CD14-positive monocyte (primary cell): ENCODE measurements at regions not wholly inside any gene's neighbourhood (a gene's known extent, or its start where the extent isn't known, plus 50 kb on each side); places are given as distances from the start of the nearest gene placed in this dataset.

Experiments used
- DNase-seq, 3 donors: peaks; one replicate each; pipeline ENCODE4 v3.0.0-alpha.2; 2011 to 2022
- H2AFZ ChIP-seq: 2 replicates; pipeline ENCODE4 v1.6.0; 2012; ENCODE audit warnings: mild to moderate bottlenecking, low read depth, low read length, inconsistent platforms; ENCODE audit not compliant: insufficient read depth, poor library complexity, severe bottlenecking
- H3K27ac ChIP-seq, 2 donors: 1 replicate in 1 of 2; 2 replicates in 1 of 2; pipeline ENCODE4 v1.5.1; 2012 to 2013; ENCODE audit warnings: low read length in 2 of 2, control low read depth in 1 of 2, inconsistent platforms in 1 of 2, low read depth in 1 of 2, mild to moderate bottlenecking in 1 of 2
- H3K27me3 ChIP-seq, 2 donors: one replicate each; pipeline versions ENCODE4 v1.6.0 to v1.6.1; 2011 to 2013; ENCODE audit warnings: low read length in 2 of 2; ENCODE audit not compliant: control insufficient read depth in 2 of 2, insufficient read depth in 2 of 2
- H3K36me3 ChIP-seq, 2 donors: replicated peaks in 1 of 2; 1 replicate in 1 of 2; 2 replicates in 1 of 2; pipeline versions ENCODE4 v1.5.1 to v1.6.1; 2012 to 2013; ENCODE audit warnings: low read length in 2 of 2, control low read depth in 1 of 2, inconsistent platforms in 1 of 2, mild to moderate bottlenecking in 1 of 2; ENCODE audit not compliant: insufficient read depth in 2 of 2, control insufficient read depth in 1 of 2
- H3K4me1 ChIP-seq, 2 donors: 1 replicate in 1 of 2; 2 replicates in 1 of 2; pipeline versions ENCODE4 v1.5.1 to v1.6.1; 2012 to 2013; ENCODE audit warnings: low read length in 2 of 2, control low read depth in 1 of 2, inconsistent platforms in 1 of 2, mild to moderate bottlenecking in 1 of 2, moderate library complexity in 1 of 2; ENCODE audit not compliant: insufficient read depth in 2 of 2, control insufficient read depth in 1 of 2
- H3K4me2 ChIP-seq: replicated peaks from 2 replicates; pipeline ENCODE3; 2012; ENCODE audit warnings: low read length, moderate library complexity, mild to moderate bottlenecking; ENCODE audit not compliant: poor library complexity, severe bottlenecking; ENCODE audit errors: extremely low read depth
- H3K4me3 ChIP-seq, 3 experiments: fragments of 200-600 bp in 1 of 3; sonication (generic) in 1 of 3; replicated peaks in 1 of 3; 1 replicate in 2 of 3; 2 replicates in 1 of 3; pipeline ENCODE4 v1.5.1; 2011 to 2013; ENCODE audit warnings: low read length in 3 of 3, mild to moderate bottlenecking in 3 of 3, control low read depth in 2 of 3, low read depth in 2 of 3, inconsistent platforms in 1 of 3, moderate library complexity in 1 of 3
- H3K79me2 ChIP-seq: 2 replicates; pipeline ENCODE4 v1.6.0; 2012; ENCODE audit warnings: mild to moderate bottlenecking, control low read depth, inconsistent platforms, low read length, moderate library complexity; ENCODE audit not compliant: insufficient read depth
- H3K9ac ChIP-seq: 2 replicates; pipeline ENCODE4 v1.6.0; 2017; ENCODE audit warnings: low read length, mild to moderate bottlenecking; ENCODE audit not compliant: insufficient read depth, poor library complexity, severe bottlenecking
- H3K9me3 ChIP-seq, 2 donors: replicated peaks in 1 of 2; 1 replicate in 1 of 2; 2 replicates in 1 of 2; pipeline versions ENCODE4 v1.5.1 to v1.6.1; 2012 to 2013; ENCODE audit warnings: low read length in 2 of 2, control low read depth in 1 of 2; ENCODE audit not compliant: control insufficient read depth in 1 of 2, insufficient read depth in 1 of 2
- H4K20me1 ChIP-seq: 2 replicates; pipeline ENCODE4 v1.6.0; 2012; ENCODE audit warnings: mild to moderate bottlenecking, low read length, control low read depth, moderate library complexity; ENCODE audit not compliant: insufficient read depth
- H3K27ac Mint-ChIP-seq, 7 donors: one replicate each; pipeline ENCODE4 v1.8.0; 2020; ENCODE audit warnings: mild to moderate bottlenecking in 7 of 7, mixed read lengths in 7 of 7, moderate library complexity in 6 of 7, inconsistent platforms in 2 of 7
- H3K27me3 Mint-ChIP-seq, 3 donors: one replicate each; pipeline ENCODE4 v1.8.0; 2021 to 2022; ENCODE audit warnings: low read depth in 3 of 3, mild to moderate bottlenecking in 3 of 3, mixed read lengths in 3 of 3, moderate library complexity in 3 of 3, inconsistent platforms in 1 of 3
- H3K36me3 Mint-ChIP-seq, 2 donors: one replicate each; pipeline ENCODE4 v1.8.0; 2020; ENCODE audit warnings: mixed read lengths in 2 of 2, inconsistent platforms in 1 of 2, mild to moderate bottlenecking in 1 of 2
- H3K4me1 Mint-ChIP-seq: one replicate; pipeline ENCODE4 v1.8.0; 2020; ENCODE audit warnings: mild to moderate bottlenecking, mixed read lengths
- H3K4me3 Mint-ChIP-seq, 2 donors: one replicate each; pipeline ENCODE4 v1.8.0; 2020; ENCODE audit warnings: mild to moderate bottlenecking in 2 of 2, mixed read lengths in 2 of 2, moderate library complexity in 1 of 2
- H3K9me3 Mint-ChIP-seq, 7 donors: one replicate each; pipeline ENCODE4 v1.8.0; 2020 to 2022; ENCODE audit warnings: mixed read lengths in 7 of 7, mild to moderate bottlenecking in 6 of 7, moderate library complexity in 6 of 7, inconsistent platforms in 2 of 7
- WGBS: methylation state at CpG from one replicate; pipeline ENCODE4 v1.1.5; 2013; ENCODE audit warnings: missing lambda C conversion rate; ENCODE audit not compliant: insufficient coverage; 5-methylcytosine and 5-hydroxymethylcytosine counted together
- intact Hi-C, 2 donors: fragments of 100-400 bp; cut with micrococcal nuclease; formaldehyde crosslinking; loops; one replicate each; pipeline versions ENCODE4 v1.15.0 to v1.15.1; 2023
- TF ChIP-seq, protein P1 (sequence below): fragments of 200-600 bp; IDR thresholded peaks from one replicate; pipeline ENCODE4 v1.8.0; 2022; ENCODE audit warnings: antibody characterized with exemption, mild to moderate bottlenecking

- Mint-ChIP-seq H3K4me1 (no peaks in the 10 kb centered on the region), H3K27ac (no peak overlapping the region), H3K9me3 (no peaks in the 10 kb centered on the region), H3K27me3 (no peaks in the 10 kb centered on the region), H3K36me3 (no peaks in the 10 kb centered on the region), H3K4me3 (no peak overlapping the region)
- Histone ChIP-seq H3K27ac (no peak overlapping the region), H3K27me3 (no peaks in the 10 kb centered on the region), H3K4me1 (no peaks in the 10 kb centered on the region), H3K9ac (no peak overlapping the region), H3K79me2 (no peaks in the 10 kb centered on the region), H3K9me3 (no peaks in the 10 kb centered on the region), H3K36me3 (no peaks in the 10 kb centered on the region), H4K20me1 (no peaks in the 10 kb centered on the region), H2AFZ (no peak overlapping the region), H3K4me2 (no peak overlapping the region), H3K4me3 (no peak overlapping the region)
- intact Hi-C loops = no loop called here
- no peak for DNase-seq
- TF ChIP-seq, protein P1, sequence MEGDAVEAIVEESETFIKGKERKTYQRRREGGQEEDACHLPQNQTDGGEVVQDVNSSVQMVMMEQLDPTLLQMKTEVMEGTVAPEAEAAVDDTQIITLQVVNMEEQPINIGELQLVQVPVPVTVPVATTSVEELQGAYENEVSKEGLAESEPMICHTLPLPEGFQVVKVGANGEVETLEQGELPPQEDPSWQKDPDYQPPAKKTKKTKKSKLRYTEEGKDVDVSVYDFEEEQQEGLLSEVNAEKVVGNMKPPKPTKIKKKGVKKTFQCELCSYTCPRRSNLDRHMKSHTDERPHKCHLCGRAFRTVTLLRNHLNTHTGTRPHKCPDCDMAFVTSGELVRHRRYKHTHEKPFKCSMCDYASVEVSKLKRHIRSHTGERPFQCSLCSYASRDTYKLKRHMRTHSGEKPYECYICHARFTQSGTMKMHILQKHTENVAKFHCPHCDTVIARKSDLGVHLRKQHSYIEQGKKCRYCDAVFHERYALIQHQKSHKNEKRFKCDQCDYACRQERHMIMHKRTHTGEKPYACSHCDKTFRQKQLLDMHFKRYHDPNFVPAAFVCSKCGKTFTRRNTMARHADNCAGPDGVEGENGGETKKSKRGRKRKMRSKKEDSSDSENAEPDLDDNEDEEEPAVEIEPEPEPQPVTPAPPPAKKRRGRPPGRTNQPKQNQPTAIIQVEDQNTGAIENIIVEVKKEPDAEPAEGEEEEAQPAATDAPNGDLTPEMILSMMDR = no peak
These were observed 459.3 kb downstream of the HTR7 start for GRCh38 chr10:90398566-90398965.

GRCh38 chr10:90399782-90400181 lies 458.1 kb downstream of the HTR7 start:
- Mint-ChIP-seq H3K36me3 (no peaks in the 10 kb centered on the region), H3K27me3 (no peaks in the 10 kb centered on the region), H3K4me3 (no peak overlapping the region), H3K4me1 (no peaks in the 10 kb centered on the region), H3K9me3 (no peaks in the 10 kb centered on the region), H3K27ac (no peak overlapping the region)
- H2AFZ ChIP-seq = no peak overlapping the region
- H3K9me3 ChIP-seq = no peaks in the 10 kb centered on the region
- no peaks in the 10 kb centered on the region for H3K79me2 ChIP-seq
- no peak overlapping the region for H3K9ac ChIP-seq
- no peaks in the 10 kb centered on the region for H3K36me3 ChIP-seq
- DNase-seq = no peak
- no peaks in the 10 kb centered on the region for H3K27me3 ChIP-seq
- H3K4me1 ChIP-seq = no peaks in the 10 kb centered on the region
- H3K27ac ChIP-seq = no peak overlapping the region
- H3K4me3 ChIP-seq = no peak overlapping the region
- no peaks in the 10 kb centered on the region for H4K20me1 ChIP-seq
- TF ChIP-seq, protein P1 = no peak
- no peak overlapping the region for H3K4me2 ChIP-seq
- WGBS = no CpG with 5 or more reads among the region's 1 CpG
- intact Hi-C loops = no loop called here
